ENCODE measurements at regions not wholly inside any gene's neighbourhood (a gene's known extent, or its start where the extent isn't known, plus 50 kb on each side); places are given as distances from the start of the nearest gene placed in this dataset.

DNA sequence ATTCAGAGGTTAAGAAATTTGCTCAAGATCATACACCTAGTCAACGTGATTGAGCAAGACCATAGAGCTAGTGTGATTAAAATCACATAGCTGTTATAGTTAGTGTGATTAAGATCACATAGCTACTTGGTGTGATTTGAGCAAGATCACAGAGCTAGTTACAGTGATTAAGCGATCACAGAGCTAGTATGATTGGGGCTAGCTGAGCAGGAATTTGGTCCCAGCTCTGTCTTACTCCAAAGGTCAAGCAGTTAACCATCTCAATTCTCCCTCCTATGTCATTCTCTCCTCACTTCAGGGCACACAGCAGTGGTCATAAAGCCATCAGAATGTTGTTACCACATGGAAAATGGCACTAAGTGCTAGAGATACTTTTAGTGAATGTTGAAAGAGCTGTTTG lies 158.2 kb downstream of the SPTSSA start:
- TF ChIP-seq, protein P1, sequence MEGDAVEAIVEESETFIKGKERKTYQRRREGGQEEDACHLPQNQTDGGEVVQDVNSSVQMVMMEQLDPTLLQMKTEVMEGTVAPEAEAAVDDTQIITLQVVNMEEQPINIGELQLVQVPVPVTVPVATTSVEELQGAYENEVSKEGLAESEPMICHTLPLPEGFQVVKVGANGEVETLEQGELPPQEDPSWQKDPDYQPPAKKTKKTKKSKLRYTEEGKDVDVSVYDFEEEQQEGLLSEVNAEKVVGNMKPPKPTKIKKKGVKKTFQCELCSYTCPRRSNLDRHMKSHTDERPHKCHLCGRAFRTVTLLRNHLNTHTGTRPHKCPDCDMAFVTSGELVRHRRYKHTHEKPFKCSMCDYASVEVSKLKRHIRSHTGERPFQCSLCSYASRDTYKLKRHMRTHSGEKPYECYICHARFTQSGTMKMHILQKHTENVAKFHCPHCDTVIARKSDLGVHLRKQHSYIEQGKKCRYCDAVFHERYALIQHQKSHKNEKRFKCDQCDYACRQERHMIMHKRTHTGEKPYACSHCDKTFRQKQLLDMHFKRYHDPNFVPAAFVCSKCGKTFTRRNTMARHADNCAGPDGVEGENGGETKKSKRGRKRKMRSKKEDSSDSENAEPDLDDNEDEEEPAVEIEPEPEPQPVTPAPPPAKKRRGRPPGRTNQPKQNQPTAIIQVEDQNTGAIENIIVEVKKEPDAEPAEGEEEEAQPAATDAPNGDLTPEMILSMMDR (IDR thresholded peaks at IDR 0.05; ENCODE audit: poor library complexity, severe bottlenecking) = no peak
- TF ChIP-seq RAD21 (conservative IDR thresholded peaks at IDR 0.05) = no peak
- no peak for TF ChIP-seq EZH2 (IDR thresholded peaks at IDR 0.05; ENCODE audit: borderline replicate concordance, insufficient read depth, low read length, poor library complexity, severe bottlenecking)
- TF ChIP-seq EP300 (conservative IDR thresholded peaks at IDR 0.05; ENCODE audit: poor library complexity, severe bottlenecking) = no peak
- TF ChIP-seq POLR2AphosphoS5 (IDR thresholded peaks at IDR 0.05) = no peak
- no peak for TF ChIP-seq MXI1 (conservative IDR thresholded peaks at IDR 0.05; ENCODE audit: poor library complexity, severe bottlenecking)
- TF ChIP-seq SMC3 (conservative IDR thresholded peaks at IDR 0.05; ENCODE audit: poor library complexity) = no peak
